ENCODE measurements at regions not wholly inside any gene's neighbourhood (a gene's known extent, or its start where the extent isn't known, plus 50 kb on each side); places are given as distances from the start of the nearest gene placed in this dataset.

GRCh38 chr9:11233696-11234095 lies 620.9 kb upstream of the PTPRD start:
- ATAC-seq, result no peak
- DNase-seq, result no peak
- intact Hi-C loops (cut with DNase I), result no loop called here

GRCh38 chr9:11235061-11235460 lies 622.3 kb upstream of the PTPRD start:
- intact Hi-C loops (cut with DNase I), result no loop called here
- no peak for DNase-seq
- ATAC-seq, result no peak

DNA sequence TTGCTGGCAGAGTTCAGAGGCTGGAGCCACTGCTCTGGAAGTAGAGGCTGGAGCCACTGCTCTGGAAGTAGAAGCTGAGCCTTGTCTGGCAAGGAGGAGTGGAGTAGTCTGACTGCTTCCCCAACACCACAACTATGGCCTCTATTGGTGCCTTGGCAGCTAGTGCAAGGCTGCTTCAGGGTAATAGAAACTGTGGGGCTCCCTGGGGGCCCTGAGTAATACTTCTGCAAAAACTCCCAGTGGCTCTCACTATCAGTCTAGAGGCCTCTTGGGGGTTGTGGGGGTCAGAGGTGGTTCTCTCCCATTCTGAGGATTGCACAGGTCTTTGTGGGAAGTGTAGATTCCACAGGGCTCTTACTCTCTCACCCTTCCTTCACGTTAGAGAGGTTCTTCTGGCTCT lies 629.0 kb upstream of the PTPRD start:
- intact Hi-C loops (cut with DNase I), result no loop called here
- DNase-seq, result no peak

DNA sequence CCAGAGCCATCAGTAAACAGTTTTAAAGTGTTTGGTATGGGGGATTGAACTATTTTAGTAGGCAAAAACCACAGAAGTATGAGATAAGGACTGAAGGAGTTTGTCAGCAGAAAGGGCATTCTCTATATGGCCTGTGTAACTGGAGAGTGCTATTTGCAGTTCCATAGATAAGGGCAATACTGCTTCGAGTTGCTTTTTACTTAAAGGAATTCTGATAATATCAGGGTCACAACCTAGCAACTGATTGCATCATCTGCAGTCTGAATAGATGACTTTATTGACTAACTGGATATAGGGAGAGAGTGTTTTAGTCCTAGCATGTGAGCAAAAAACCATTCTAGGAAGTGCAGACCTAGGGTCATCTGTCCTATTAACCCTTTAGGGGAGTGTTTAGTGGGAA lies 645.2 kb upstream of the PTPRD start:
- intact Hi-C loops (cut with DNase I), result no loop called here
- DNase-seq (no peak), ATAC-seq (no peak)

More for the DNA sequence above, 629.0 kb upstream of the PTPRD start:
- ATAC-seq, result no peak

DNA sequence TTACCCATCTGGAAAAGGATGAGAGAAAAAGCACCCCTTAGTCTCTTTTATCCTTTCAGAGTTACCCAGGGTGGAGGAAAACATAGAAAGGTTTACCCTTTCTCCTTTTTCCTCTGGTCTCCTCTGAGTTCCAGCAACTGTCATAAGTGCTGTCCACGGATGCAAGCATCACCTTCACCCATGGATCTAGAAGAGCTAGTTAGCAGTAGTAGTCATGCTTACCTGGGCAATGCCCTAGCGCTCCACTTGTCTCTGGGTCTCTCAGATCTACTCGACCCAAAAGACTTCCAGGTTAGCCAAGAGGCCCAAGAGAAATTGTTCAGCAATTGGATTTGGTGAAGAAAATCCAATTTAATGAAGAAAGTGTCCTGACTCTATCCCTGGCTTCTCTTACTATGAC lies 656.2 kb upstream of the PTPRD start:
- no peak for ATAC-seq
- DNase-seq, result no peak
- intact Hi-C loops (cut with DNase I), result no loop called here

- ATAC-seq, result no peak
- intact Hi-C loops (cut with DNase I), result no loop called here
- no peak for DNase-seq
Observed at GRCh38 chr9:11275158-11275695, 662.4 kb upstream of the PTPRD start.

DNA sequence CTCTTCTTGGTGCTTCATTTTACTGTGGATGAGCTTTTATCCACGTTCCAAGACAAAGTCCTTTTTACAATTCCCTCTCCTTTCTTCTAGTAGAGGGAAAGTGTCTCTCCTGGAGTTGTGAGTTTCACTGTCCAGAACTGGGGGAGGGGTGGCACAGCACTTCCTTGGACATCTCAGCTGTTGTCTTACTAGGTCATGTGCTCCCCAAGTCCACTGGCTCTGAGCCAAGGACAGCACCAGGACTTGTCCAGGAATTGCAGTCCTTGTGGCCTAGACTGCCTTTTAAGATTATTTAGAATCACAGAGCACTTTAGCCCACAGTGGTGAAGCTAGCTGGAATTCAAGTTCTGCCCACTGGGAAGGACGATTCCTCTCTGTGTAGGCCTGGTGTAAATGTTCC lies 700.2 kb upstream of the PTPRD start:
- intact Hi-C loops (cut with DNase I), result no loop called here

GRCh38 chr9:11318946-11319345 lies 706.1 kb upstream of the PTPRD start:
- intact Hi-C loops (cut with DNase I), result no loop called here
- no peak for DNase-seq
- no peak for ATAC-seq

More for the DNA sequence above, 700.2 kb upstream of the PTPRD start:
- ATAC-seq (no peak), DNase-seq (peak; percentile 24)

- DNase-seq (no peak), ATAC-seq (no peak)
- intact Hi-C loops (cut with DNase I), result no loop called here
Observed at GRCh38 chr9:11319538-11319937, 706.7 kb upstream of the PTPRD start.

DNA sequence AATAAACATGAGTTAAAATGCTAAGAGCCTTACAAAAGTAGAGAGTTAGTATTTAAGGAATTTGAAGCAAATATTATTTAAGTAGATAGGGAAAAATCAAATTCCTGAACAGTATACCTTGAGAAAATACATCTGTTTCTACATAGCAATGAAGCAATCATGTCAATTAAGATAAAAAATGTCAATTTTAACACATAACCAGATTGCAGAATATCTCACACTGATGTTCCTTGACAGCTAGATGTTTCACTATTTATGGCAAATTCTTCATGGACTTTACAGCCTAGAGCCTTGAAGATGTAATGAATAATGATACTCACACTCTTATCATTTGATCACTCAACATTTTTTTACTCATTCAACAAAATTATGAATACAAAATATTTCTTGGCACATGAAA lies 708.2 kb upstream of the PTPRD start:
- no peak for ATAC-seq
- no peak for DNase-seq
- intact Hi-C loops (cut with DNase I), result no loop called here

GRCh38 chr9:11323457-11323856 lies 710.7 kb upstream of the PTPRD start:
- no peak for DNase-seq
- no peak for ATAC-seq
- intact Hi-C loops (cut with DNase I), result no loop called here

DNA sequence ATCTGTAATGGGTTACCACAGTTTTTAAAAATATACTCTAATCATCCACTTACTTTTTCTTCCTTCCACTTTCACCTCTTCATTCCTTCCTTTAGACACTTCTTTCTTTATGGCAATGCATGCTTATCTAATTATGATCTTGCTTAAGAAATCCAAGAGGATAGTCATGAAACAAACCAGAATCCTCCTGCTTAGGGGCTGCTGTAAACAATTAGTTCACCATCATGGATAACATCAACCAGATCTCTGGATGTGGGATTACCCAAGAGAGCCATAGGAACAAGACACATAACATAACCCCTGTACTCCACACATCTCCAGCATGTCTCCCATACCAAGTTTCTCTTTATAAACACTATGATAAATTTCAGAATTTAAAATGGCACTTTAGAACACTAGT lies 713.4 kb upstream of the PTPRD start:
- ATAC-seq (no peak), DNase-seq (no peak)
- intact Hi-C loops (cut with DNase I), result no loop called here

GRCh38 chr9:11328326-11328725 lies 715.5 kb upstream of the PTPRD start:
- DNase-seq (no peak), ATAC-seq (no peak)
- intact Hi-C loops (cut with DNase I), result no loop called here

- no peak for ATAC-seq
- intact Hi-C loops (cut with DNase I), result no loop called here
- DNase-seq, result no peak
Observed at GRCh38 chr9:11335011-11335410, 722.2 kb upstream of the PTPRD start.

- intact Hi-C loops (cut with DNase I), result no loop called here
Observed at GRCh38 chr9:11338130-11338529, 725.3 kb upstream of the PTPRD start.

DNA sequence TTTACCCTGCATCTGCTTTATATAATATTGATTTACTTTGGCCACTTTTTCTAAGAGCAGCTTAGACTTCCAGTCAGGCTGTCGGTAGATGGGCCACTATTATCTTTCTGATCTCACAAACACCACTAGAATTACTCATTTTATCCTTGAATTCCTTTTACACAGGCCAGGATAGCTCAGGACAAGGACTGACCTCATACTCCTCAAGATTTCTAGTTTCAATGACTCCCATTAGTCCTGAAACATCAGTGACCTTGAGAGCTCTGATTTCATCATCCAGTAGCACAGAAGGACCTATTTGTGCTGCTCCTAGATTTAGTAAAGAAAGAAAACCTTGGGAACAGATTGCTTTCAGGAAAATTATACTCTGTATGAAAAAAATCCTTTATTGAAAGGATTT lies 727.9 kb upstream of the PTPRD start:
- intact Hi-C loops (cut with DNase I), result no loop called here
- DNase-seq, result no peak
- ATAC-seq, result no peak

More at GRCh38 chr9:11338130-11338529, 725.3 kb upstream of the PTPRD start:
- no peak for ATAC-seq
- no peak for DNase-seq

DNA sequence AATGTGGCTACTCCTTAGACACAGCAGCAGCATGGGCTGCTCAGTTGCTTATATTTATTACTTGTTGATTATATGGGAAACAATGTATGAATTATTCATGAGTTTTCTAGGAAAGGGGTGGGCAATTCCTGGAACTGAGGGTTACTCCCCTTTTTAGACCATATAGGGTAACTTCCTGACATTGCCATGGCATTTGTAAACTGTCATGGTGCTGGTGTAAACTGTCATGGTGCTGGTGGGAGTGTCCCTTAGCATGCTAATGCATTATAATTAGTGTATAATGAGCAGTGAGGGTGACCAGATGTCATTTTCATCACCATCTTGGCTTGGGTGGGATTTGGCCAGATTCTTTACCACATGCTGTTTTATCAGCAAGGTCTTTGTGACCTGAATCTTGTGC lies 734.6 kb upstream of the PTPRD start:
- DNase-seq (no peak), ATAC-seq (no peak)
- intact Hi-C loops (cut with DNase I), result no loop called here

DNA sequence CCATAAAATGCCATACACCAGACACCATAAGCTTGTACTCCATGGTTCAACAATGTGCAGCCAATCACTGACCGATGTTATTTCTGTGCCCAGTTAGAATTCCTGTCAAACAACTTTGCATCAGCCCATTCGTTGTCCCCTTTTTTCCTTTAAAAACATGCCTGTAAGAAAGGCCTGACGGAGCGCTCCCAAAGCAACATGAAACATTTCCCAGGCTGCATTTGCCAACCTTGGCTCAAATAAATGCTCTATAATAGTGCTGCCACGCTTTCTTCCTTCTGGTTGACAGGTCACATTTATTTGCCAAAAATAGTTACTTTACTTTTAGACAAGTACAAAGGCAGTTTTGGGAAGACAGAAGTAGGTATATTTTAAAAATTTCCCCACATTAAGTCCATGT lies 735.6 kb upstream of the PTPRD start:
- DNase-seq, result no peak
- peak in 1 of 2 donors; percentile 15 for ATAC-seq
- intact Hi-C loops (cut with DNase I), result no loop called here

DNA sequence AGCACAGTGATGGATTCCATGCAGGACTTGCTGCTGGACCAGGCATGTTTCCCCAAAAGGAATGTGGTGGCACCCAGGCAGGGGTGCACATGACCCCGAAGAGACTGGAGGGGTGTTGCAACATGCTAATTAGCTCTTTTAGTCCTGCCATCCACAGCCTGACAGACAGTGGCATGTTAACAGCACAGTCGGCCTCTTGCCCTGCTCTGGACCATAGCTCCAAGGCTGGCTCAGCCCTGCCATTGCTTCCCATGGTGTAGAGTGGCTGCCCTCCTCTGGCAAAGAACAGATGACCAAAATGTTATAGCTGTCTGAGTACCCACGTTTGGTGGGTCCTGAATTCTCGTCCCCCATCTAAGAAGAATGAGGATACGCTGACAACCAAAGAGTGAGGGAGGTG lies 736.4 kb upstream of the PTPRD start:
- DNase-seq, result no peak
- intact Hi-C loops (cut with DNase I), result no loop called here
- ATAC-seq, result no peak

DNA sequence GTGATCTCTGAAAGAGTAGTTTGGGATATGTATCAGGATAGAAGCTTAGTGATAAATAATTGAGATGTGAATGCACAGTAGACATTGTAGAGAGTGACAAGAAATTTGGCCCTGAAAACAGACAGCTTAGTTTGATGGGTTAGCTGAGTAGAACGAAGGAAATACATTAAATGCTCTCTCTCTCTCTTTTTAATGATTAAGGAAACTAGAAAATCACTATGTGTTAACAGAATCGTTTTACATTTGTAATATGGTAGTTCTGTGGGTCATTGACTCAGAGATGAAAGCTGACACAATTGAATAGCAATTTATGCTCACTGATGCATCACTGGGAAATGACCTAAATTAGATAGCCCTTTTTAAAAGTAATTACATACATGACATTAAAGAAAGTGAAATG lies 739.8 kb upstream of the PTPRD start:
- intact Hi-C loops (cut with DNase I), result no loop called here
- no peak for ATAC-seq

GRCh38 chr9:11356067-11356466 lies 743.3 kb upstream of the PTPRD start:
- no peak for ATAC-seq
- no peak for DNase-seq
- intact Hi-C loops (cut with DNase I), result no loop called here

More for the DNA sequence above, 739.8 kb upstream of the PTPRD start:
- DNase-seq, result no peak

DNA sequence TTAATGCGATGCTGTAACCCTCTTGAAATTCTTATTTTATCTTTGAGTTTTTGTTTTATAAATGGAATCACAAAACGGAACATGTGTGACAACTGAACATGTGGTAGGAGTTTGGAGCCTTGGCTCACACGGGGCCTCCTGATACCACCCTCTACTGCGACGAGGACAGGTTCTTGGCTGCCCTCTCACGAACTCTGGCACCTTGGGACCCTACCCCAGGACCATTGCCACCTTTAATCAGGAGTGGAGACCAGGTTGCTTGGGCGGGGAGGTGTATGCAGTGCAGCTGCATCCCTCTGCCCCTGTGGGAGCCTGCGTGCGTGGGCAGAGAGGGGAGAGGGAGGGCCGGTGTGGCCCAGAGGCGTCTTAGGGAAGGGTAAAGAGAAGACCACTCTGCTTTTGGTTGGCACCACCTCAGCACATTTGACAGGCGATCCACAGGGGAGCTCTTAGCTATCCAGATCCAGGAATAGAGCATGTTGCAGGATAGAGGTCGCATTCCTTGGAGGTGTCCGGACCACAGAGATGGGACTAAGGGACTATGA lies 753.9 kb upstream of the PTPRD start:
- DNase-seq (no peak), ATAC-seq (no peak)
- intact Hi-C loops (cut with DNase I), result no loop called here
